Tibial artery (tissue), 4 donors: ENCODE measurements at regions not wholly inside any gene's neighbourhood (a gene's known extent, or its start where the extent isn't known, plus 50 kb on each side); places are given as distances from the start of the nearest gene placed in this dataset.
A peak's percentile ranks its signal among the peaks of the same experiment; 100 is the strongest.

Source experiments
- DNase-seq, 2 donors: peaks; one replicate each; pipeline ENCODE4 v3.0.0-alpha.2; 2019
- H3K27ac ChIP-seq, 2 donors: fragments of 200-600 bp; sonication (generic) in 1 of 2; 1 replicate in 1 of 2; 2 replicates in 1 of 2; pipeline ENCODE4 v1.5.1; 2018 to 2019; ENCODE audit warnings: mild to moderate bottlenecking in 1 of 2
- H3K27me3 ChIP-seq, 2 donors: fragments of 200-600 bp; sonication (generic) in 1 of 2; one replicate each; pipeline versions ENCODE4 v1.5.1 to v1.6.0; 2016 to 2019
- H3K36me3 ChIP-seq, 3 donors: fragments of 200-600 bp; sonication (generic) in 2 of 3; one replicate each; pipeline ENCODE4 v1.5.1; 2016 to 2019; ENCODE audit warnings: mild to moderate bottlenecking in 2 of 3
- H3K4me1 ChIP-seq, 4 donors: fragments of 200-600 bp; sonication (generic) in 2 of 4; 1 replicate in 3 of 4; 2 replicates in 1 of 4; pipeline ENCODE4 v1.5.1; 2016 to 2019
- H3K4me3 ChIP-seq, 2 donors: fragments of 200-600 bp; sonication (generic) in 1 of 2; 1 replicate in 1 of 2; 2 replicates in 1 of 2; pipeline ENCODE4 v1.5.1; 2018 to 2019; ENCODE audit warnings: mild to moderate bottlenecking in 2 of 2
- H3K9me3 ChIP-seq, 3 donors: fragments of 200-600 bp; sonication (generic) in 1 of 3; one replicate each; pipeline ENCODE4 v1.5.1; 2016 to 2019
- intact Hi-C: fragments of 100-400 bp; cut with DNase I; formaldehyde crosslinking; loops from one replicate; pipeline ENCODE4 v1.15.0; 2023; ENCODE audit warnings: low total_unique reads
- TF ChIP-seq, protein P1 (sequence below), 2 experiments: fragments of 200-600 bp in 1 of 2; fragments of 450-650 bp in 1 of 2; IDR thresholded peaks; one replicate each; pipeline ENCODE4 v1.5.1; 2017 to 2019; ENCODE audit warnings: antibody characterized with exemption in 2 of 2, mild to moderate bottlenecking in 1 of 2, moderate library complexity in 1 of 2

DNA sequence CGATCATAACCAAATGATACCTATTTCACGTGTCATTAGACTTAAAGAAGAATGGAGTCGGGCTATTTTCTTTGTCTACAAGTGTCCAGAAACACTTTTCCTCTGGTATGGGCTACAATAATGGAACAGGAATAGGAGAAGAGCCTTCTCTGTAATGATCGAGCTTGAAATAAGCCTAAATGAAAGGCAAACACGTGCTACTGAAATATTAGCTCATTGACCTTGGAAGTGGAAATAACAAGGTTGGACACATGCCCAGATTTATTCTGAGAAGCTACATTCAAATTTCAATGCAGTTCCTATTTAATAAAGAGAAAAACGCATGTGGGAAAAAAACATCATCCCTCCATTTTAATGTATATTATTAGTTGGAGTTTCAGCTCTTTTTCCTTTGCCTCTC lies 254.7 kb upstream of the PTER start:
- Histone ChIP-seq H3K36me3 (no peaks in the 10 kb centered on the region), H3K27ac (no peak overlapping the region), H3K9me3 (no peaks in the 10 kb centered on the region), H3K27me3 (no peaks in the 10 kb centered on the region), H3K4me1 (no peaks in the 10 kb centered on the region), H3K4me3 (no peak overlapping the region)
- TF ChIP-seq, protein P1, sequence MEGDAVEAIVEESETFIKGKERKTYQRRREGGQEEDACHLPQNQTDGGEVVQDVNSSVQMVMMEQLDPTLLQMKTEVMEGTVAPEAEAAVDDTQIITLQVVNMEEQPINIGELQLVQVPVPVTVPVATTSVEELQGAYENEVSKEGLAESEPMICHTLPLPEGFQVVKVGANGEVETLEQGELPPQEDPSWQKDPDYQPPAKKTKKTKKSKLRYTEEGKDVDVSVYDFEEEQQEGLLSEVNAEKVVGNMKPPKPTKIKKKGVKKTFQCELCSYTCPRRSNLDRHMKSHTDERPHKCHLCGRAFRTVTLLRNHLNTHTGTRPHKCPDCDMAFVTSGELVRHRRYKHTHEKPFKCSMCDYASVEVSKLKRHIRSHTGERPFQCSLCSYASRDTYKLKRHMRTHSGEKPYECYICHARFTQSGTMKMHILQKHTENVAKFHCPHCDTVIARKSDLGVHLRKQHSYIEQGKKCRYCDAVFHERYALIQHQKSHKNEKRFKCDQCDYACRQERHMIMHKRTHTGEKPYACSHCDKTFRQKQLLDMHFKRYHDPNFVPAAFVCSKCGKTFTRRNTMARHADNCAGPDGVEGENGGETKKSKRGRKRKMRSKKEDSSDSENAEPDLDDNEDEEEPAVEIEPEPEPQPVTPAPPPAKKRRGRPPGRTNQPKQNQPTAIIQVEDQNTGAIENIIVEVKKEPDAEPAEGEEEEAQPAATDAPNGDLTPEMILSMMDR (IDR thresholded peaks at IDR 0.05), result no peak
- intact Hi-C loops, result no loop called here
- no peak for DNase-seq

GRCh38 chr10:16182688-16183087 lies 254.1 kb upstream of the PTER start:
- H3K36me3 ChIP-seq, result no peaks in the 10 kb centered on the region
- DNase-seq, result peak in 1 of 2 donors; percentile 52
- H3K9me3 ChIP-seq, result no peaks in the 10 kb centered on the region
- H3K4me1 ChIP-seq, result no peaks in the 10 kb centered on the region
- TF ChIP-seq, protein P1 (IDR thresholded peaks at IDR 0.05), result no peak
- H3K4me3 ChIP-seq, result no peak overlapping the region
- intact Hi-C loops, result no loop called here
- no peaks in the 10 kb centered on the region for H3K27me3 ChIP-seq
- H3K27ac ChIP-seq, result no peak overlapping the region

- DNase-seq, result no peak
- intact Hi-C loops, result no loop called here
- Histone ChIP-seq H3K4me1 (no peaks in the 10 kb centered on the region), H3K9me3 (no peaks in the 10 kb centered on the region), H3K27ac (no peak overlapping the region), H3K4me3 (no peak overlapping the region), H3K27me3 (no peaks in the 10 kb centered on the region), H3K36me3 (no peaks in the 10 kb centered on the region)
- TF ChIP-seq, protein P1 (IDR thresholded peaks at IDR 0.05), result no peak
Observed at GRCh38 chr10:16184096-16184597, 252.7 kb upstream of the PTER start.

GRCh38 chr10:16184906-16185305 lies 251.9 kb upstream of the PTER start:
- Histone ChIP-seq H3K27ac (no peak overlapping the region), H3K27me3 (no peaks in the 10 kb centered on the region), H3K4me1 (no peaks in the 10 kb centered on the region), H3K9me3 (no peaks in the 10 kb centered on the region), H3K36me3 (no peaks in the 10 kb centered on the region), H3K4me3 (no peak overlapping the region)
- TF ChIP-seq, protein P1 (IDR thresholded peaks at IDR 0.05), result no peak
- intact Hi-C loops, result no loop called here
- DNase-seq, result no peak

GRCh38 chr10:16186564-16186963 lies 250.2 kb upstream of the PTER start:
- H3K27ac ChIP-seq, result no peak overlapping the region
- no peak overlapping the region for H3K4me3 ChIP-seq
- no peaks in the 10 kb centered on the region for H3K27me3 ChIP-seq
- H3K9me3 ChIP-seq, result no peaks in the 10 kb centered on the region
- intact Hi-C loops, result no loop called here
- TF ChIP-seq, protein P1 (IDR thresholded peaks at IDR 0.05), result no peak
- no peaks in the 10 kb centered on the region for H3K4me1 ChIP-seq
- no peaks in the 10 kb centered on the region for H3K36me3 ChIP-seq
- DNase-seq, result no peak

- Histone ChIP-seq H3K4me1 (no peaks in the 10 kb centered on the region), H3K27ac (no peak overlapping the region), H3K36me3 (no peaks in the 10 kb centered on the region), H3K27me3 (no peaks in the 10 kb centered on the region), H3K9me3 (no peaks in the 10 kb centered on the region), H3K4me3 (no peak overlapping the region)
- TF ChIP-seq, protein P1 (IDR thresholded peaks at IDR 0.05), result no peak
- DNase-seq, result no peak
- intact Hi-C loops, result no loop called here
Observed at GRCh38 chr10:16187161-16187560, 249.6 kb upstream of the PTER start.
